MM.1S (cell line): ENCODE measurements at regions not wholly inside any gene's neighbourhood (a gene's known extent, or its start where the extent isn't known, plus 50 kb on each side); places are given as distances from the start of the nearest gene placed in this dataset.

Source experiments
- DNase-seq: peaks from one replicate; pipeline ENCODE4 v3.0.0-alpha.2; 2015
- H2AFZ ChIP-seq: fragments of 300-600 bp; sonication (generic); 2 replicates; pipeline ENCODE4 v1.6.0; 2016; ENCODE audit warnings: antibody characterized with exemption, low read length
- H3F3A ChIP-seq: fragments of 300-600 bp; sonication (generic); 2 replicates; pipeline ENCODE4 v1.6.1; 2016; ENCODE audit warnings: mild to moderate bottlenecking, antibody characterized with exemption, low read length, moderate library complexity, mixed read lengths; ENCODE audit not compliant: insufficient read depth
- H3K27ac ChIP-seq: fragments of 300-600 bp; sonication (generic); 2 replicates; pipeline ENCODE4 v1.5.1; 2016; ENCODE audit warnings: mild to moderate bottlenecking, low read length
- H3K27me3 ChIP-seq: fragments of 300-600 bp; sonication (generic); replicated peaks from 2 replicates; pipeline ENCODE4 v1.6.0; 2016; ENCODE audit warnings: low read length; ENCODE audit not compliant: insufficient read depth
- H3K36me3 ChIP-seq: fragments of 300-600 bp; sonication (generic); replicated peaks from 2 replicates; pipeline ENCODE4 v1.6.1; 2016; ENCODE audit warnings: mild to moderate bottlenecking, low read length, mixed read lengths; ENCODE audit not compliant: insufficient read depth
- H3K4me1 ChIP-seq: fragments of 300-600 bp; sonication (generic); 2 replicates; pipeline ENCODE4 v1.6.1; 2016; ENCODE audit warnings: low read length, mixed read lengths
- H3K4me2 ChIP-seq: fragments of 300-600 bp; sonication (generic); 2 replicates; pipeline ENCODE4 v1.6.0; 2016; ENCODE audit warnings: low read depth, low read length
- H3K4me3 ChIP-seq: fragments of 300-600 bp; sonication (generic); 2 replicates; pipeline ENCODE4 v1.5.1; 2016; ENCODE audit warnings: low read length, mixed read lengths
- H3K79me2 ChIP-seq: fragments of 300-600 bp; sonication (generic); 2 replicates; pipeline ENCODE4 v1.6.1; 2016; ENCODE audit warnings: mixed run types, low read length, mixed read lengths
- H3K9ac ChIP-seq: fragments of 300-600 bp; sonication (generic); 2 replicates; pipeline ENCODE4 v1.6.1; 2016; ENCODE audit warnings: low read length, mixed read lengths
- H3K9me2 ChIP-seq: fragments of 300-600 bp; sonication (generic); replicated peaks from 2 replicates; pipeline ENCODE4 v1.6.1; 2016; ENCODE audit warnings: mild to moderate bottlenecking, low read length, mixed read lengths; ENCODE audit not compliant: insufficient read depth
- H3K9me3 ChIP-seq: fragments of 300-600 bp; sonication (generic); replicated peaks from 2 replicates; pipeline ENCODE4 v1.6.1; 2016; ENCODE audit warnings: mild to moderate bottlenecking, low read length, mixed read lengths; ENCODE audit not compliant: insufficient read depth
- H4K20me1 ChIP-seq: fragments of 300-600 bp; sonication (generic); 2 replicates; pipeline ENCODE4 v1.6.1; 2016; ENCODE audit warnings: mild to moderate bottlenecking, low read length, moderate library complexity, mixed read lengths; ENCODE audit not compliant: insufficient read depth
- CTCF ChIP-seq: fragments of 300-600 bp; sonication (generic); IDR thresholded peaks from 2 replicates; pipeline ENCODE4 v1.5.1; 2016; ENCODE audit warnings: antibody characterized with exemption, low read length, mixed read lengths
- EZH2 ChIP-seq: fragments of 300-600 bp; sonication (generic); optimal IDR thresholded peaks from 2 replicates; pipeline ENCODE3; 2017; ENCODE audit warnings: low read depth, mild to moderate bottlenecking, antibody characterized with exemption, low read length, mixed read lengths
- EZH2phosphoT487 ChIP-seq: fragments of 300-600 bp; sonication (generic); IDR thresholded peaks from 2 replicates; pipeline ENCODE4 v1.6.1; 2018; ENCODE audit warnings: antibody characterized with exemption, low read length

- H3K79me2 ChIP-seq = no peaks in the 10 kb centered on the region
- H3K4me1 ChIP-seq = no peaks in the 10 kb centered on the region
- H2AFZ ChIP-seq = no peak overlapping the region
- no peak overlapping the region for H3K9ac ChIP-seq
- H3K4me3 ChIP-seq = no peak overlapping the region
- H3K27me3 ChIP-seq = no peaks in the 10 kb centered on the region
- no peak overlapping the region for H3K27ac ChIP-seq
- H3K36me3 ChIP-seq = no peaks in the 10 kb centered on the region
- H3F3A ChIP-seq = no peaks in the 10 kb centered on the region
- no peak overlapping the region for H3K4me2 ChIP-seq
- no peak for DNase-seq
- TF ChIP-seq CTCF = no peak
- no peaks in the 10 kb centered on the region for H4K20me1 ChIP-seq
- H3K9me3 ChIP-seq = no peaks in the 10 kb centered on the region
- H3K9me2 ChIP-seq = no peaks in the 10 kb centered on the region
These were observed 288.7 kb downstream of the CD109 start for GRCh38 chr6:73984571-73985210.

DNA sequence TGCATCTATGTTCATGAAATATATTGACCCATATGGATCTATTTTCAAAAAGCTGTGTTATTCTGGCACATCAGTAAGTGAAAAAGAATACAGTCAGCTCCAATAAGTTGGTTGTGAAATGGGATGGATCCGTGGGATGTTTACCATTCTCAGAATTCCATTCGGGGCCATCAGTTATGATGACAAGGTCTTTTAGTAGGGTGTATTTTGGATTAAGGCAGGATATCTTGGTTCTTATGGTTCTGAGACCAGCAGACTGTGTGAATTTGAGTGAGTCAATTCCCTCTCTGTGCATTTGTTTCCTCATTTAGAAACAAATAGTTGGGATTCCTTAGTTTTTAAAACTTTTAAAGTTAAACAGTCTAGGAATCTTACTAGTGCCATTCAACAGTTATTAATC is 287.4 kb downstream of the CD109 start:
- no peaks in the 10 kb centered on the region for H3K79me2 ChIP-seq
- no peak for TF ChIP-seq EZH2phosphoT487
- TF ChIP-seq EZH2 = no peak
- no peak for TF ChIP-seq CTCF
- no peaks in the 10 kb centered on the region for H3K27me3 ChIP-seq
- no peaks in the 10 kb centered on the region for H3K9me2 ChIP-seq
- no peaks in the 10 kb centered on the region for H4K20me1 ChIP-seq
- DNase-seq = no peak
- no peaks in the 10 kb centered on the region for H3K4me1 ChIP-seq
- no peaks in the 10 kb centered on the region for H3K9me3 ChIP-seq
- no peak overlapping the region for H3K4me2 ChIP-seq
- no peak overlapping the region for H3K4me3 ChIP-seq
- no peaks in the 10 kb centered on the region for H3F3A ChIP-seq
- H2AFZ ChIP-seq = no peak overlapping the region
- no peak overlapping the region for H3K27ac ChIP-seq
- no peaks in the 10 kb centered on the region for H3K36me3 ChIP-seq
- H3K9ac ChIP-seq = no peak overlapping the region

GRCh38 chr6:73980096-73980495 is 284.1 kb downstream of the CD109 start:
- H3K27me3 ChIP-seq = no peaks in the 10 kb centered on the region
- H3K4me1 ChIP-seq = no peaks in the 10 kb centered on the region
- H3K9me2 ChIP-seq = no peaks in the 10 kb centered on the region
- no peaks in the 10 kb centered on the region for H3K9me3 ChIP-seq
- TF ChIP-seq EZH2phosphoT487 = no peak
- no peak for TF ChIP-seq EZH2
- no peak for TF ChIP-seq CTCF
- no peaks in the 10 kb centered on the region for H3K36me3 ChIP-seq
- no peak for DNase-seq
- no peak overlapping the region for H2AFZ ChIP-seq
- no peak overlapping the region for H3K4me3 ChIP-seq
- no peaks in the 10 kb centered on the region for H4K20me1 ChIP-seq
- no peak overlapping the region for H3K9ac ChIP-seq
- H3K4me2 ChIP-seq = no peak overlapping the region
- H3F3A ChIP-seq = no peaks in the 10 kb centered on the region
- no peak overlapping the region for H3K27ac ChIP-seq
- H3K79me2 ChIP-seq = no peaks in the 10 kb centered on the region
